GM12864 (cell line): ENCODE measurements at regions not wholly inside any gene's neighbourhood (a gene's known extent, or its start where the extent isn't known, plus 50 kb on each side); places are given as distances from the start of the nearest gene placed in this dataset.

Experiments used
- DNase-seq: peaks from one replicate; pipeline ENCODE4 v3.0.0-alpha.2; 2011; ENCODE audit warnings: low read depth
- H3K4me3 ChIP-seq: 2 replicates; pipeline ENCODE4 v1.5.1; 2011; ENCODE audit warnings: mild to moderate bottlenecking, low read depth, low read length, control low read depth
- TF ChIP-seq, protein P1 (sequence below): IDR thresholded peaks from 2 replicates; pipeline ENCODE4 v1.5.1; 2011; ENCODE audit warnings: low read depth, mild to moderate bottlenecking, moderate library complexity, low read length, control low read depth, inconsistent platforms; ENCODE audit errors: missing control alignments

DNA sequence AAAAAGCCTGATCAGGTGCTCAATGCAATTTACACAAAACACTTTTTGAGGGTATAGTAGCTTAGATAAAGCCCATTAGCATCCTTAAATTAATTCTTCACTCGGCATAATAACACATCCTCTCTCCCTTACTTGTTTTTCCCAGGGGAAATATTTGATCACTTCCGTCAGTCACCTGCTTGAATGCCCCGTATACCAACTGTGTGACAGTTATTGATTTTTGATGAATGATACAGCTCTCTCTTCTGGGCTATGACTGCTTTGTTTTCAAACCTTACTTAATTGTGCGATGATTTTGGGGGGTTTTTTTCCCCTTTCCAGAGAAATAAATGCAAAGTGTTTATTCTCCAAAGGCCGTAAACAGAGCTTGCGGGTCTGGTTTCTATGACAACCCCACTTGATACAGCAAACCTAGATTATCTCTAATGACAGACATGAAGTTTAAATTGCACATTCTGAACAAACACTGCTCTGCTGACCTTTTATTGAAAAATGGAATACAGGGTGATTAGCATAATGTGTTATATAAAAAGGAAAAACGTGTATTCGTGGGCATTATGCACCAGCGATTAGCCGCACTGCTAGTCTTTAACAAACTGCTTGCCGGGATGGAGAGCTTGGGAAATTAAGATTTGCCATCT is 78.4 kb upstream of the NANOS1 start:
- TF ChIP-seq, protein P1, sequence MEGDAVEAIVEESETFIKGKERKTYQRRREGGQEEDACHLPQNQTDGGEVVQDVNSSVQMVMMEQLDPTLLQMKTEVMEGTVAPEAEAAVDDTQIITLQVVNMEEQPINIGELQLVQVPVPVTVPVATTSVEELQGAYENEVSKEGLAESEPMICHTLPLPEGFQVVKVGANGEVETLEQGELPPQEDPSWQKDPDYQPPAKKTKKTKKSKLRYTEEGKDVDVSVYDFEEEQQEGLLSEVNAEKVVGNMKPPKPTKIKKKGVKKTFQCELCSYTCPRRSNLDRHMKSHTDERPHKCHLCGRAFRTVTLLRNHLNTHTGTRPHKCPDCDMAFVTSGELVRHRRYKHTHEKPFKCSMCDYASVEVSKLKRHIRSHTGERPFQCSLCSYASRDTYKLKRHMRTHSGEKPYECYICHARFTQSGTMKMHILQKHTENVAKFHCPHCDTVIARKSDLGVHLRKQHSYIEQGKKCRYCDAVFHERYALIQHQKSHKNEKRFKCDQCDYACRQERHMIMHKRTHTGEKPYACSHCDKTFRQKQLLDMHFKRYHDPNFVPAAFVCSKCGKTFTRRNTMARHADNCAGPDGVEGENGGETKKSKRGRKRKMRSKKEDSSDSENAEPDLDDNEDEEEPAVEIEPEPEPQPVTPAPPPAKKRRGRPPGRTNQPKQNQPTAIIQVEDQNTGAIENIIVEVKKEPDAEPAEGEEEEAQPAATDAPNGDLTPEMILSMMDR, result no peak
- no peak for DNase-seq
- no peak overlapping the region for H3K4me3 ChIP-seq

DNA sequence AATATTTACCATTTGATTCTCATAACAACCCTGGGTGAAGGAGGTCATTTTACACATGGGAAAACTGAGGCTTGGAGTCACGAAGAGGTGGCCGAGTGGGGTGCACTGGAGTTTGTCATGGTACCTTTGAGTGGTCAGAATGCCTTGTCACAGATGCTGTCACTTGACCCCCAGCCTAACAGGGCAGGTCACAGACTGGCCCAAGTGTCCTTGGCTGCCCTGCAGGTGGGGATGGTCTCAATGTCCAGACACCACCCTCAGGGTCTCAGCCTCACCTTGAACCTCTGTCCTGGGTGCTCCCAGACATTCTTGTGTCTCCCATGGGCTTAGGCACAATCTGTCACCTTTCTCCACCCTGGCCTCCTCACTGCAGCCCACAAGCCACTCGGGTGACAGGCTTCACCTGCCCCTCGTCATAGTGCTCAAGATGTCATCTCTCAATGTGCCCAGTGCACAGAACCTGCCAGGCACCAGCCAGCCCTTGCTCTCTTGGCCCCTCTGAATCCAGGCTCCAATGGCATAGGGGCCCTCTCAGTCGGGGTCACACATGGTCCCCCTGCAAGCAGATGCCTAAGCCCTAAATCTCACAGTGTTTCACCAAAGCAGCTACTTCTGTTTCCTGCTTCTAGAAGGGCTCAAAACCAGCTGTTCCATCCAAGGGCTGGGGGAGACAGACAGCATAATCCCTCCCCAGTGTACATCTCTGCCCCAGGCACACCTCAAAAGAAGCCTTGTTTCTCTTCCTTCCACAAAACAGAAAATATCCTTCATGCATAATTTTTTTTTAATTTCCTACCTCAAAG is 76.8 kb upstream of the NANOS1 start:
- no peak overlapping the region for H3K4me3 ChIP-seq
- DNase-seq, result no peak
- TF ChIP-seq, protein P1, result no peak

DNA sequence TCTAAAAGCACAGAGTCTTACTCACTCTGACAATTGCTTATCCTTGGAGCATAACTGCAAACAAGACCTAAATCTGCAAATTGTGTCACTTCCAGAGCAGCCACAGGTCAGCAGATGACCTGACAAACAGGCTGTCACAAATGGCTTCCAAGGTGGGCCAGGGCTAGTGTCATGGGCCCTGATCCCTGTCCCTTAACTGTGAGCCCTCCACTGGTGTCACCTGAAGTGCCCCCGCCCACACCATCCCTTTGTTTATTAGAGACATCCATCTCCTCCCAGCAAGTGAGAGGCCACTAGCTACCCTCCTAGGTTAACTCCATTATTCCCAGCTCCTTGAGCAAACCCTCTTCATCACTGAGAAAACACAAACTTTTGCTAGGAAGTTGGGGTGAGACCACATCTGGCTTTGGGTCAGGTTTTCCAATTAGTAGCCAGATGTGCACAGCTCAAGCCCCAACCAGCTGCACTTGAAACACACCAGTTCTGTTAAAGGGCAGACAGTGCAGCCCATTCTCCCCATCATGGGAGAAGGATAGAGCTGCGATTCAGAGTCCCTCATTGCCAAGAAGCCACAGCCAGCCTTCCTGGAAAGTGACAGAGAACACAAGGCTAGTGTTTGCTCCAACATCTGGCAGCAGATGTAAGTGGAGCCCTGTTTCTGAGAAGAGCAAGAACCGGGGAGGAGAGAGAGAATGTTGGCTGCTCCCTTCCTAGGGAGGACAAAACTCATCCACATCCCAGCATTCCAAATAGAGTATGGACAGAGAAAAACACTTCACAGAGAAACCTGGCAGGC is 75.7 kb upstream of the NANOS1 start:
- DNase-seq, result no peak
- H3K4me3 ChIP-seq, result no peak overlapping the region
- TF ChIP-seq, protein P1, result no peak

DNA sequence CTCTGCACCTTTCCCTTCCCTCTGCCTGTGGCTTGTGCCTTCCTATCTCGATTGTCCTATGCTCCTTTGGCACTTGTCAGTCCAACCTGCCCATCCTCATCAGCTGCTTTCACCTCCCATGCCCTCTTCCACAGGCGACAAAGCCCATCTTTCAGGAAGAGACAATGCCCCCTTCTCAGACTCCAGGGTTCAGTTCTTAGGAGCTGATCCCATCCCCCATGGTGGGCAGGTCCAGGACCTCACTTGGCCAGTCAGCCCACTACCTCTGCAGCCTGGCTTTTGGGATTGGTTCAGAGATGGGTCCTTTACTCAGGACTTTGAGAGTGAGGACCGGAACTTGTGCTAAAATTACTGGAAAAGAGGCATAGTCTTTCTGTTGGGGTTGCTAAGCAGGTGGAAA is 74.0 kb upstream of the NANOS1 start:
- H3K4me3 ChIP-seq, result no peak overlapping the region
- TF ChIP-seq, protein P1, result no peak
- no peak for DNase-seq

DNA sequence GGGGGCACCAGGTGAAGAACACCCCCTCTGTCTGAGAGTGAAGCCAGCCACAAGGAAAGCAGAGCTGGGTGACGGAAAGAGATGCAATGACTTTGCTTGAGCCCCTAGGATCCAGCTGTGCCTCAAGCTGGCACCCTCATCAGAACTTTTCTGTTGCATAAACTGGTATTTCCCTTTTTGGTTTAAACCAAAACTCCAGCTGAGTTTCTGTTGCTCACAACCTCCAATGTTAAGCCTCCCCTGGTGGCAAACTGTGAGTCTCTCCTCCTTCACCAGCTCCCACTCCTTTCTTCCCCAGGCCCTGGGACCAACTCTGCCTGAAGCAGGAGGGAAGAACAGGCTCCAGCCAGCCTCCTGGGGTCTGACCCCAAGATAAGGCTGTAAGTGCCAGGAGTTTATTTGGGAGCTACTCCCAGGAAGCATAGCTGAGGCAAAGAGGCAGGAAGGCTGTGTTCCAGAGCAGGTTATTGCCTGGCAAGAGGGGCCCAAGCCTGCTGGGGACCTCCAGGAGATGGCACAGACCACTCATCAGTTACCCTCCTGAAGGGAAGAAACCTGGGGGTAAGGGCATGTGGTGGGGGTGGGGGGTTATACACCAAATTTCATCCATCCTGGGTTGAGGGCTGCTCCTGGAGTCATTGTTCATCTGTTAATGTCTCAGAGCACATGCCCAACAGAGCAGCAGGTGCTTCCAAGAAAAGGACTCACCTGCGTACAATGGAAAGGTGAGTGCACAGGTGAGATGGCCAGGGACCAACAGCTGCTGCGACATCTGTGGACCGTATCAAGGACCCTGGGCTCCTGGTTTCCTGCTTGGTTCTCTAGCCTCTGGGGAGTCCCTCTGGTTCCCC is 73.3 kb upstream of the NANOS1 start:
- no peak for DNase-seq
- no peak overlapping the region for H3K4me3 ChIP-seq
- TF ChIP-seq, protein P1, result no peak

DNA sequence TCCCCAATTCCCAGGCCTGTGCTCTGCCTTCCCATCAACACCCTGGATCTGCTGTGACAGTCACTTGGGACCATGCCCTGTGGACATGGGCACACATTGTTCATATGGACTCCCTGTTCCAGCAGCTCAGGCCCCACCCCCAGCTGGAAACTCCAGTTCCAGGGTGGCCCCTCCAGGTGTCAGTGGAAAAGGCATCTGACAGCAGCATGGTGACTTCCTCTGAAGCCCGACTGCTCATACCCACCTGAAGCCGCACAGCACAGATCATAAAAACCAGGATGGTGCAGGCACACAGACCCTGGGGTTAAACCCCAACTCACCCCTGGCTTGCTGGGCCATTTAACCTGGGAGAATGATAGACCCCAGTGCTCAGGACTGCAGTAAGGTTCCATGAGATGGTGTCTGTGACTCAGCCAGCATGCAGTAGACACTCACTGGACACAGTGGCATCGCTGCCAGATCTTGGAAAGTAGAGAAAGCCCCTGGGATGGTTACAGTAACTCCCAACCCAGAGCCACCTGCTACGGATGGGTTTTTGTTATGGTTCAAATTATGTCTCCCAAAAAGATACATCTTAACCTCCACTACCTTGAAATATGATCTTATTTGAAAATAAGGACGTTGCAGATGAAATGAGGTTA is 72.6 kb upstream of the NANOS1 start:
- TF ChIP-seq, protein P1, result no peak
- no peak overlapping the region for H3K4me3 ChIP-seq
- no peak for DNase-seq
